Stimulated activated CD4-positive, alpha-beta T cell treated with anti-CD3 and anti-CD28 coated beads, Interleukin-15, amount 100 ng/mL, for 24 hours (primary cell): ENCODE measurements at regions not wholly inside any gene's neighbourhood (a gene's known extent, or its start where the extent isn't known, plus 50 kb on each side); places are given as distances from the start of the nearest gene placed in this dataset.

Experiments used
- DNase-seq: peaks from one replicate; pipeline ENCODE4 v3.0.0-alpha.2; 2020

DNA sequence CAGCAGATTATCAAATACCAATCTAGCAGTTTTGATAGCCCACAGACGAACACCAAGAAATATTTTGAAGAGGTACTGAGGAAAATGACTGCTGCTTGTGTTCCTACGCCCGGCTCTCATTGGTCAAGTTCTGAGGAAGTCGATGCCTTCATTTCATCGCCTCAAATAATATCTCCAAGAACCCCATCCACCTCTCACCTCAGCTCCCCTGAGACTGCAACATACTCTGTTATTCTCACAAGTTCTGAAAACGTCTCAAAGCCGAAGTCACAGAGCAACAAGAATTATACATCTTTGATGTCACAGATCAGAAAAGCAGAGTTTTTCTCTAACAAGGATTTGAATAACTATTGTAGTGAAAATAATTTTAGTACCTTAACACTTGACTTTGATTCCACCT lies 55.5 kb upstream of the BCAT1 start:
- no peak for DNase-seq

DNA sequence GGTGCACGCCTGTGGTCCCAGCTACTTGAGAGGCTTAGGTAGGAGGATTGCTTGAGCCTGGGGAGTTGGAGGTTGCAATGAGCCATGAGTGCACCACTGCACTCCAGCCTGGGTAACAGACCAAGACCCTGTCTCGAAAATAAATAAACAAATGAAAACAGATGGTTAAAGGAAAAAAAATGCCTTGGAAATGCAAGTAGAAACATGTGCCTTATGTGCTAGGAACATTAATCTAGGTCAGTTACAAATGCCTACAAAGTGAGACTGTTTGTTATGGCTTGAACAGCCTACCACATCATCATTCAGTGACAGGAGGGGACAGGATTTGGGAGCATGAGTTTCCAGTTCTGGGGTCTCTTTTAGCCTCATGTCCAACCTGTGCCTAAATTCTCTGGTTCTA lies 52.4 kb upstream of the BCAT1 start:
- no peak for DNase-seq
